Midbrain (tissue), 1 donor: ENCODE measurements at regions not wholly inside any gene's neighbourhood (a gene's known extent, or its start where the extent isn't known, plus 50 kb on each side); places are given as distances from the start of the nearest gene placed in this dataset.

Experiments
- DNase-seq: peaks from one replicate; lab custom pipeline; 2025; lab: John Stamatoyannopoulos, UW

- no peak for DNase-seq
These were observed 1164.0 kb upstream of the RAG2 start for GRCh38 chr11:37762079-37762478.

GRCh38 chr11:37755521-37755920, 1157.5 kb upstream of the RAG2 start:
- DNase-seq, result no peak

GRCh38 chr11:37748641-37749040, 1150.6 kb upstream of the RAG2 start:
- DNase-seq, result no peak

- no peak for DNase-seq
These were observed 1149.1 kb upstream of the RAG2 start for GRCh38 chr11:37747121-37747520.

GRCh38 chr11:37727371-37727770, 1129.3 kb upstream of the RAG2 start:
- no peak for DNase-seq

GRCh38 chr11:37724315-37724714, 1126.3 kb upstream of the RAG2 start:
- no peak for DNase-seq

- no peak for DNase-seq
These were observed 1123.4 kb upstream of the RAG2 start for GRCh38 chr11:37721485-37721884.

- no peak for DNase-seq
These were observed 1120.5 kb upstream of the RAG2 start for GRCh38 chr11:37718431-37718999.

- DNase-seq, result no peak
These were observed 1114.2 kb upstream of the RAG2 start for GRCh38 chr11:37712251-37712650.

- DNase-seq, result no peak
These were observed 1112.0 kb upstream of the RAG2 start for GRCh38 chr11:37710031-37710430.

- no peak for DNase-seq
These were observed 1106.8 kb upstream of the RAG2 start for GRCh38 chr11:37704791-37705190.

- no peak for DNase-seq
These were observed 1101.6 kb upstream of the RAG2 start for GRCh38 chr11:37699644-37700043.

- no peak for DNase-seq
These were observed 1097.2 kb upstream of the RAG2 start for GRCh38 chr11:37695283-37695682.

- no peak for DNase-seq
These were observed 1091.9 kb upstream of the RAG2 start for GRCh38 chr11:37689951-37690350.

- DNase-seq, result no peak
These were observed 1090.4 kb upstream of the RAG2 start for GRCh38 chr11:37688456-37688855.

GRCh38 chr11:37687130-37687529, 1089.1 kb upstream of the RAG2 start:
- no peak for DNase-seq

- DNase-seq, result no peak
These were observed 1073.3 kb upstream of the RAG2 start for GRCh38 chr11:37671321-37671720.

- DNase-seq, result no peak
These were observed 1068.9 kb upstream of the RAG2 start for GRCh38 chr11:37666960-37667359.

GRCh38 chr11:37657645-37658044, 1059.6 kb upstream of the RAG2 start:
- DNase-seq, result no peak

GRCh38 chr11:37647767-37648166, 1049.7 kb upstream of the RAG2 start:
- DNase-seq, result no peak

- DNase-seq, result no peak
These were observed 1045.9 kb upstream of the RAG2 start for GRCh38 chr11:37643968-37644367.

- no peak for DNase-seq
These were observed 1044.3 kb upstream of the RAG2 start for GRCh38 chr11:37642296-37642695.

- no peak for DNase-seq
These were observed 1034.7 kb upstream of the RAG2 start for GRCh38 chr11:37632748-37633147.

GRCh38 chr11:37630866-37631265, 1032.8 kb upstream of the RAG2 start:
- DNase-seq, result no peak

GRCh38 chr11:37623778-37624177, 1025.7 kb upstream of the RAG2 start:
- DNase-seq, result no peak
